ENCODE measurements at regions not wholly inside any gene's neighbourhood (a gene's known extent, or its start where the extent isn't known, plus 50 kb on each side); places are given as distances from the start of the nearest gene placed in this dataset.
"Not testable (repeated sequence)": the region's sequence is repeated elsewhere in the genome, so short reads cannot be mapped to it uniquely, and the experiment has no call there.

DNA sequence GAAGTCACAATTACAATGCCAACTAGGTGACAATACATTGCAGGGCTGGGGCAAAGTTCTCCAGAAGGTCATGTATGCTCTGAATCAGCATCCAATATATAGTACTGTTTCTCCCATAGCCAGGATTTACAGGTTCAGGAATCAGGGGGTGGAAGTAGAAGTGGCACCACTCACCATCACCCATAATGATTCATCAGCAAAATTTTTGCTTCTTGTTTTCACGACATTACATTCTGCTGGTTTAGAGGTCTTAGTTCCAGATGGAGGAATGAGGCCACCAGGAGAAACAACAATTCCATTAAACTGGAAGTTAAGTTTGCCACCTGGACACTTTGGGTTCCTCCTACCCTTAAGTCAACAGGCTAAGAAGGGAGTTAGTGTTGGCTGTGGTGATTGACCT is 505.9 kb downstream of the SLC6A15 start:
- intact Hi-C loops (cut with micrococcal nuclease), result not testable (repeated sequence)

DNA sequence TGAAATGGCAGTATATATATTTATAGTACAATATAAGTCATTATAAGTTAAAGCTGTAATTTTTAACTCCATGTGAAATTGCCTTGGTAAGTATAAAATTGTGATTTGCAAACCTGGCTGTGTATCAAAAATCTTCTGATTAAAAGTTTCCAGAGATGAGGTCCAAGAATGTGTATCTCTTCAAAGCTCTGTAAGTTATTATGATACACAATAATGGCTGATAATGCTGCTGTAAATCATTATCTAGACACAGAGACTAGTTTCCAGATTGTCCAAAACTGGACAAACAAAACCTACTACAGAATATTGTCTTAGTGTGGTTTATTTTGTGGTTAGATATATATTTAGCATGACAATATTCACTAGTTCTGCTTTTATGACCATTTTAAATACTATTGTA is 514.8 kb downstream of the SLC6A15 start:
- intact Hi-C loops (cut with micrococcal nuclease), result loop anchor here (5.0 kb wide), 1 partner anchor 1711 kb away; the partner anchor contains the start of gene TMTC2

DNA sequence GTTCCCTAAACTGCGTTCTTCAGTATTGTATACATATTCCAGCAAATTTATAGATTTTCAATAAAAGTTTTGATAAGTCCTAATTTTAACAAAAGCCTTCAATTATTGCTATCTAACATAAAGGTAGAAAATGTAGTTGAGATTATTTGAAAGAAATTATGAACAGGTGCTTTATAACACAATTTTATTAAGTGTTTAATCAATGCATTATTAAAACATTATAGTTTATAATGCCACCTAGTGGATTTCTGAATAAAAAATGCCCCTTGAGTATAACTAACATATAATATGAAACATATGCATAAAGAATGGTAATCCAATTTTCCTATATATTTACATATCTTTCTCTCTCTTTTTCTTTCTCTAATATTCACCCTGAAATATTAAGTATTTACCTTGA is 515.3 kb downstream of the SLC6A15 start:
- intact Hi-C loops (cut with micrococcal nuclease), result loop anchor here (5.0 kb wide), 1 partner anchor 1710 kb away; the partner anchor contains the start of gene TMTC2

DNA sequence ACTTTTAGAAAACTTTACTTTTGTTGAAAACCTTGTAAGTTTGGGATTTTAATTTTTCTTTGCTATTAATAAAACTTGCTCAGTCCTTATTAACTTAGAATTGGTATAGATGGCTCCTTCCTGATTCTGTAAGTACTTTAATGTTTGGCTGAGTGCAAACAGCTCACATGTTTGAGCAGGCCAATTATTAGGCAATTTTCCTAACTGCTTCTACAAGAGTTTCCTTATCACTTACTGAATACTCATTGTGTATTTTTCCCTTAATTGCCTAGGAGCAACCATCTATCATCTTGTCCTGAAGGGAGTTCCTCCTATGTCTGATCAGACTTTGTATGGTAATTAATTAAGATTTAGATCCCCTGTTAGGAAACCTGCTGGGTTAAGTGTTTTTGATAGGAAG is 521.4 kb downstream of the SLC6A15 start:
- intact Hi-C loops (cut with micrococcal nuclease), result not testable (repeated sequence)

DNA sequence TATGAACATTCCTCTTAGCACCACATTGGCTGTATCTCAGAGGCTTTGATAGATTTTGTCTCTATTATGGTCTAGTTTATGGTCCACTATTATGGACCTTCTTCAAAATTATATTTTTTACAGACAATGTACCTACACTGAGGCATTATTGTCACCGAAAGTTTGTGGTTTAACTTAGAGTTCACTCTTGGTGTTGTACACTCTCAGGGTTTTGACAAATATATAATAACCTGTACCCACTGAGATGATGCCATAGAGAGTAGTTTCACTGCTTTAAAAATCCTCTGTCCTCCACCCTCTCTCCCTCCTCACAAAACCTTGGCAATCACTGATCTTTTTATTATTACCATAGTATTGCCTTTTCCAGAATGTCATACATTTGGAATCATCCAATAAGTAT is 528.2 kb downstream of the SLC6A15 start:
- intact Hi-C loops (cut with micrococcal nuclease), result no loop called here

DNA sequence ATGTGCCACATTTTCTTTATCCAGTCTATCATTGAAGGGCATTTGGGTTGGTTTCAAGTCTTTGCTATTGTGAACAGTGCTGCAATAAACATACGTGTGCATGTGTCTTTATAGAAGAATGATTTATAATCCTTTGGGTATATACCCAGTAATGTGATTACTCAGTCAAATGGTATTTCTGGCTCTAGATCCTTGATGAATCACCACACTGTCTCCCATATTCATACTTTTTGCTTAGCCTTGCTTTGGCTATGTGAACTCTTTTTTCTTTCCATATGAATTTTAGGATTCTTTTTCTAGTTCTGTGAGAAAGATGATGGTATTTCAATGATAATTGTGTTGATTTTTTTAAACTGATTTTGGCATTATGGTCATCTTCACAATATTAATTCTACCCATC is 530.1 kb downstream of the SLC6A15 start:
- intact Hi-C loops (cut with micrococcal nuclease), result not testable (repeated sequence)

DNA sequence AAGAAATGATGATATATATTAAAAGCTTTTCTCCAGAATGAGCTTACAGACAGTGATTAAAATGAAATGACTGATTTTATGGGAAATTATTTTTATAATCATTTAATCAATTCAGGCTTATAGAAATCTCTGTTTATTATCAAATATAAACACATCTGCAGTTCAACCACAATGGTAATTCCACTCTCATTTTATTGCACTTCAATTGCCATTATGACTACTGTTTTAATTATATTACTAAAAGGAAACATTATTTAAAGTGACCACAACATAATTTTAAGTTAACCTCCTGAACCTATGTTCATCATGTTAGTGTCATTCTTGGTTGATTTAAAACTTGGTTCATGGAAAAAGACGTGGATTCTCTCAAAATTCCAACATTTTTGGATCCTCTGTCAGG is 536.3 kb downstream of the SLC6A15 start:
- intact Hi-C loops (cut with micrococcal nuclease), result no loop called here

DNA sequence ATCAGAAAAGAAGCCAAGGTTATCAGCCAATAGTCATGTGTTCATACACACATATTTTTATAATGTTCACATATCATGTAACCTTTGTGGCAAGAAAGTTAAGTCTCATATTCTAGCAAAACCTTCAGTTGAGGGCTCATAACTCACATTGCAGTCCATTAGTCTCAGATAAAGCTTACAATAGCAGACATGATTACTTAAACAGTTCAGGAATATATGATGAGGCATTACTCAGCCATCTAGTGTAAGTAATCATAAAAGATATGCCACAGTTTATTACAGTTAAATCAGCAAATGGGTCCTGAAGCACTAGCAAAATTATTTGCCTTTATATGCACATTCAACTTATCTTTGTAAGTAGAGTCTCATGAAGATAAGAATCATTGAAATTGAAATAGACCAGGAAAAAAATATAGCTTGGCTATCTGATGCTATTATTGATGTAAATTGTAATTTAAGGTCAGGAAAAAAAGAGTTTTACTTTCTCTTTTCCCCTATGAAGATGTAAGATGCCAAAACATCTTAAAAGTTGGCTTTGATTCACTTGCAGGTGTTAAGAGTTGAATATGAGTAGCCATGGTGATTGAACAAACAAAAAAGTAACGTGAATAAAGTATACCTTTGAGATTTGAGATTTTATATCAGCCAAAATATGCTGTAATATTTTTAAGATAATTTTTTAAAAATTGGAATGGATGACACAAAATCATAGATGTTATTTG is 537.0 kb downstream of the SLC6A15 start:
- intact Hi-C loops (cut with micrococcal nuclease), result no loop called here

DNA sequence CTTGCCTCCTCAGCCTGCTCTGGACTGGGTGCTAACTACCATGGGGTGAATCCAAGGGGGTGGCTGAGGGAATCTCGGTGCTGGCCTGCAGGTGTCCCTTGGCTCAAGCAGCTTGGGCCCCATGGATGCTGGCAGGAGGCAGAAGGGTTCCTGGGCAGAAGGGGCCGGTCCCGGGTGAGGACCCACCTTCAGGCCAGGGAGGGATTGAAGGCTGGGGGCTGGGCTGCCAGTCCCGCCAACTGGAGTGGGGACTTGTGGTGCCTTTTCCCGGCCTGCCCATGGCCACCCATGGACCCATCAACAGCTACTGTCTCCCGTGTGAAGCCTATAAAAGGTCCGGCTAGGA is 550.1 kb downstream of the SLC6A15 start:
- intact Hi-C loops (cut with micrococcal nuclease), result no loop called here

DNA sequence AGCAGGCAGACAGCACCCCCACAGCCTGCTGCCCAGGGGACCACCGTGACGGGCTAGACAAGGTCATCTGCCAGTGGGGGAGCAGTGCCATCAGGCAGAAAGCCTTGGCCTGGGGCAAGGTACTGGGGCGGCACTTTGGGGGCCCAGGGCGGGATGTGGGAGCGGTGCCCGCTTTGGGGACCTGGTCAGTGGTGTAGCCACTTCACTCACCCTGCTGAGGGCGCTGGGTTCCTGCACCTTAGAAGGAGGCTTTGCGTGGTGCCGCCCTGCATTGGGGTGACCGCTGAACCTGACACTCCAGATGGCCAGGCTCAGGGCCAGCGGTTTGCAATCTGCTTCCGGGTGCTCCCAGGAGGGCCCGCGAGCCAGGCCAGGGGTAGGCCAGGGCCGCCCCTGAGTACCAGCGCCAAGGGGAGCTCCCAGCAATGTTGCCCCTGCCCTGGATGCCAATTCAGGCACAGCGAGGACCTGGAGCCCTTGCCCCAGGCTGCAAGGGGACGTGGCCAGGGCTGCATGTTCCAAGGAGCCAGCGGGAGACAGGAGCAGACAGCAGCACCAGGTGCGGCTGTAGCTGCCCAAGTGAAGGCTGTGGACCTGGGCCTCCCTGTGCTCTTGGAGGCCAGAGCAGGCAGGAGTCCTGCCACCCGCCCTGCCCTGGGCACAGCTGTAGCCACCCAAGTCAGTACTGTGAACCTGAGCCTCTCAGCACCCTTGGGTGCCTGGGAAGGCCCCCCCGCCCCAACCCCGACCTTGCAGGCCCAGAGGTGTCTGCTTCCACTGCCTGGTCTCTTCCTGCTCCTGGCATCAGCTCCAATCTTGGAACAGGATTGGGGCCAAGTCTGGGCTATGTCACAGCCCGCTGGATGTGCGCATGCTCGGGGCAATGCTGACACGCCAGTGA is 550.7 kb downstream of the SLC6A15 start:
- intact Hi-C loops (cut with micrococcal nuclease), result no loop called here

DNA sequence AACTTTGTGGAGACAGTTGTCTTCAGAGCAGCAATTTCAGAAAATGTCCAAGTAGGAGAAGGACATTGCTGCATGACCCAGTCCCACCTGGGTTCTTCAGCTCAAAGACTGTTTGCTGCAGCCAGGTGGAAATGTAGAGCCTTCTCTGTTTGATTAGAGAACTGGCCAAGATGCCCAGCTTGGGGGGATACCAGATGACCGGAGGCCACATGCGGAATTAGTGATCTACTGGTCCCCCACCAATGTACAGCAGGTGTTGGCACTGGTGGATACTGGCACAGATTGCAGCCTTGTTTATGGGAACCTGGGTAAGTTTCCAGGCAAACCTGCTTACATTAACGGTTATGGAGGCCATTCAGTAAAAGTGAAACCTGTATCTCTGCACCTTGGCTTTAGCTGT is 555.3 kb downstream of the SLC6A15 start:
- intact Hi-C loops (cut with micrococcal nuclease), result no loop called here

DNA sequence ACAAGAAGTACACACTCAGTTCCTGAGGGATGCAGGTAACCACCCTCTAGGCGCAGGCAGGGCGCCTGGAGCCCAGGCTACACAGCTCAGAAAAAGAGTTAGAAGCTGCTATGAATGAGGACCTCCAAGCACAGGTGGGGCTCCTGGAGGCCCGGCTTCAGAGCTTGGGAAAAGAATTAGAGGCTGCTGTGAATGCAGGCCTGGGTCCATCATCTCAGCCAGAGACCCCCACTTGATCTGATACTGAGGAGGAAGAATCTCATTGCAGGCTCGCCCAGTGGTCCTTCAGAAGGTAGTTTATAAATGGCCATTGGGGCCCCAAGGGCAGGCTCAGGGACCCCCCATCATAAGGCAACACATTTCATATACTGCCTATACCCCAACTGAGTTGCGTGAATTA is 556.4 kb downstream of the SLC6A15 start:
- intact Hi-C loops (cut with micrococcal nuclease), result no loop called here

DNA sequence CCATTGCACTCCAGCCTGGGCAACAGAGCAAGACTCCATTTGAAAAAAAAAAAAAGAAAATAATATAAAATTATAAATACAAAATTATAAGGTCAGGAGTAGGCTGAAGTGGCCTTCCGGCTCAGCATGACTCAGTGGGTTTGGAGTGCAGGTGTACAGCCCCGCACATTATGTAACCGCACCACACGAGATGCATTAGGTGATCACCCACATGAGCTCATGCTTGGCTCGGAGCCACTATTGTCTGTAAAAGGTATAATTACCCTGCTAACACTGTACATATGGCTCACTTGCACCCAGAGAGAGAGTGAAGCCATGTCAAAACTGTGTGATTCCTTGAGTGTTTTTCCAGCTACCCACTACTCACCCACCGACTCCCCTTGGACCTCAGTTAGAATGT is 557.0 kb downstream of the SLC6A15 start:
- intact Hi-C loops (cut with micrococcal nuclease), result no loop called here

DNA sequence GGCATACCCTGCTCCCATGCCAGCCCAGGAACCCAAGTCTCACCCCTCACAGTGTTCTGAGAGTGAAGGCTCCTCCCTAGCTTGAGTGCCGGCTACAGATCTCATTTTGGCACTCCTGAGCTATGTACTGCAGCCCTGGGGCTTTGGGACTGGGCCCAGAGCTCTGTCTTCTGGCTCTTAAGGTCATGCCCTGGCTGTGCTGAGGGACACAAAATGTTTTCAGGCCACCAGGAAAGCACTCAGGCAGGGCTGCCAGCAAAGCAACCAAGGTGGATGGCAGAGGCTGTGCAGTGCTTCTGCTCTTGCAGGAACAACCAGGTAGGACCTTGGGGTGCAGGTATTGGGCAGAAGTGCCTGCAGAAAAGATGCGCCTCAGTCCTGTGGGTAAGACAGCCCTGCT is 564.0 kb downstream of the SLC6A15 start:
- intact Hi-C loops (cut with micrococcal nuclease), result no loop called here

DNA sequence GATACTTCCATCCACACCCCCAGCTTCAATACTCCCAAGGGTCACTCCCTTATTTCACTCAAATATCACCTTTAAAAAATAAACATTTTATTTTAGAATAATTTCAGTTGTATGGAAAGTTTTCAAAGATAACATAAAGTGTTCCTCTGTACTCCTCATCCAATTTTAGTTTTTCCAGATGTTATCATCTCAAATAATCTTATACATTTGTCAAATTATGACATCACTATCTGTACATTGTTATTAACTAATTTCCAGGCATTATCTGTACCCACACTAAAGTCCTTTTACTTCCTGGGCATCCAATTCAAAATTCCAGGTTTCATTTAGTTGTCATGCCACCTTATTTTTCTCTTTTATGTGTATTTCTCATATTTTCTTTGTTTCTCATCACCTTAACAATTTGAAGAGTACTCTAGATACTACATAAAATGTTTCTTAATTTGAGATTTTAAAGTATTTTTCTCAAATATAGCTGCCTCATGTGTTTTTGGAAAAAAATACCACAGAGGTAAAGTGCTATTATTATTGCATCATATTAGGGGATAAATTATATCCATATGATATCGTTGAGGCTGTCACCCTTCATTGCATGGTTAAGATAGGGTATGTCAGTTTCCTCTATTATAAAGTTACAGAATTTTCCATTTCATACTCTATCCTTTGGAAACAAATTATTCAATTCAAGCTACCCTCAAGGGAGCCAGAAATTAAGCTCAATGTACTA is 571.0 kb downstream of the SLC6A15 start:
- intact Hi-C loops (cut with micrococcal nuclease), result no loop called here

DNA sequence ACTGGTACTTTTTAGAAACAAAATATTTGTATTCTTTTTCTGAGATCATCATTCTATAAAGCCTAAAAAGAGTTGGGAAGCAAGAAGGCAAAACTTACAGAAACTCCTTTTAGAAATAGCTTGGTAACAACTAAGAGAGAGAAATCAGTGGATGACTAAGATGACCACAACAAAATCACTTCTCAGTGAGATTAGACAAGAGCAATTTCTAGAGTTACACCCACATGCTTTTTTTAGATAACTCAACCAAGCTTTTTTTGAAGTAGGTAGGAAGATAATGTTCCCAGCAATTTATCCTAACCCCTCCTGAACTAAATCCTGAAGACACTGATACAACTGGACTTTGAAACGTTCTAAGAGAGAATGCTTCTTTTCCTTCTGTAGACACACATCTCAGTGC is 576.4 kb downstream of the SLC6A15 start:
- intact Hi-C loops (cut with micrococcal nuclease), result no loop called here

DNA sequence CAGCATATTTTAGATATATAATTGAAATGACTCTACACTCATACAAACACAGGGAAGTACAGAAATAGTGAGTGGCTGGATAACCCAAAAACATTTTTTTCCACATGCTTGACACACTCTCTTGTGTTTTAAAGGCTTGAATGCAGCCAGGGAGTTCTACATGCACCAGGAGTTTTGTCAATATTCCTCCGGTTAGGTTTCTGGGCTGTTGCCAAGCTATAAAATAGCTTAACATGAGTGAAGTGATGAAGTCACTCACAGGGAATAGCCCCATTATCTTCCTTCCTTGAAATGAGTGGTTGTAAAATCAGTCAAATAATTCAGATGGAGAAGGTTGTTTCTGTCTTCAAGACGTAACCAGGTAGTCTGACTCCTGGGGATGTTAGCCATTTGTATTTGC is 582.7 kb downstream of the SLC6A15 start:
- intact Hi-C loops (cut with micrococcal nuclease), result no loop called here

DNA sequence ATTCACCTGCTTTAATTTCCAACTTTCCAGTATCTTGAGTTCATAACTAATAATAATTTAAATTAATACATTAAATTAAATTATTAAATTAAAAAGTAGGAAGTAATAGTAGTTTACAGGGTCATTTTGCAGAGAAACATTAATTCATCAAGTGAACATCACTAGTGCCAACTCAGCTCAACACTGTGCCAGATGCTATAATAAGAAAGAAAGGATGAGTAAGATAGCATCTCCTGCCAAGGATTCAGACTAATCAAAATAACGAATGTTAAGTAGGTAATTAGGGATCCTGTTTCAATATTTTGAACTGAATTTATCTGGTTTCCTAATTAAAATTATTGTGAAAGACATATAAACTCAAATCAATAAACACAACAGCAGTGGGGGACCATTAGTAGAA is 596.7 kb downstream of the SLC6A15 start:
- intact Hi-C loops (cut with micrococcal nuclease), result no loop called here

DNA sequence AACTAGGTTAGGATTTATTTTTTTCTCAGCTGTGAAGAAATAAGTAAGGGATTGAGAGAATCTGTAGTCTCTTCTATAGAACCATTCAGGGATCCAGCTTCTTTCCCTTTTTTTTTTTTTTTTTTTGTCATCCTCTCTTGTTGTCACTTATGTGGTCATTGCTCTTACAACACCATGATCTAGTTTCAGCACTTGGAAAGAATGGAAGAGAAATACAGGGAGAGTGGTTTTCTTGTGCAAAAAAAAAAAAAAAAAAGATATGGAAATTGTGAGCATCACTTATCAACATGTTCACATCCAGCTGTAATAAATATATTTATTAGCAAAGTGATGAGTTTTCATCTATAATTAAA is 599.3 kb downstream of the SLC6A15 start:
- intact Hi-C loops (cut with micrococcal nuclease), result no loop called here

DNA sequence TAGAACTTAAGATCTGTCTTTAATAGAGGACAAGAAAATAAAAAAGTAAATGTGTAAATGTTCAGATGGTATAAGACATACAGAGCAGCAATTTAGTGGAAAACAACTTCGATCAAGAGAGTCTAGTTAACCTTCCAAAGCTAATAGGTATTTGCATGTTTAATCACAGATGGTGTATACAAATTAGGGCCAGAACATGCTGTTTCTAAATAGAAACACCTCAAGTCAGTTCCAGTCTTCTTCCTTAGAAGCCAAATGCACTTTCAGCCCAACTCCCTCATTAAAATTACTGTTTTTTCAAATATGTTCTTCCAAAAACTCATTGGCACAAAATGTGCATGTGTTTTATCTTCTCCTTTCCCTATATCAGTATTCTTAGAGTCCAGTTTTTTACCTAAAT is 604.4 kb downstream of the SLC6A15 start:
- intact Hi-C loops (cut with micrococcal nuclease), result no loop called here

DNA sequence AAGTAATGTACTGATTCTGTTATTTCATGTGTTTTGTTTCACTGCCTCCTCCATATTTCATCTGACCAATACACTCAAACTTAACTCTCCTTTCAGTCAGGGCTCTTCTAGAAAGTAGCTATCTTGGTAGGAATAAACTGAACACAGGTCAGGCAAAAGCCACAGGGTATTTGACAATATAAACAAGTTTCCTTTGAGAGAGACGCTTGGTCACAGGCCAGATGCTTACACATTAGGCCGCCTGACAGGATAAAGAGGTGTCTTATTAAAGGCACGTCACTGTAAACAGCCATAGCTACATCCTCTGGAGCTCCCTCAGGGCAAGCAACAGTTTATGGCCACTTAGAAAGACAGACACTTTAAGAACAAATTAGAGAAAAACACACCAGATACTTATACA is 607.5 kb downstream of the SLC6A15 start:
- intact Hi-C loops (cut with micrococcal nuclease), result no loop called here

DNA sequence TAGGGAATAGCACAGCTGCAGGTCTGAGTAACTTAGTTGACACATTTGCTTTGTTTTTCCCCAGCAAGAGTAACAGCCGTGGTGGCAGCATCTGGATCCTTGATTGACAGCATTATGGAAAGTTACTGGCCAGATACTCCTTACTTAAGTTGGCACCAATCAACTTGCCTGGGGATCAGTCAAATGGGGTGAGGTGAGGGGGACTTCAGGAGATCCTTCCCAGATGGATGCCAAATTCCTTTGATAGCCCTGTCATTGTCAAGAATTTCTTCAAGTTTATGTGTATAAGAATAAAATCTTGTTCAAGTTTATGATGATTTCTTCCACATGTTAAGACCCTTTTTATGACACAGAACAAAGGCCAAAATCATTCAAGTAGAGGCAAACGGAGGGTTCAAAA is 618.4 kb downstream of the SLC6A15 start:
- intact Hi-C loops (cut with micrococcal nuclease), result no loop called here
